GM21786 (cell line): ENCODE measurements at regions not wholly inside any gene's neighbourhood (a gene's known extent, or its start where the extent isn't known, plus 50 kb on each side); places are given as distances from the start of the nearest gene placed in this dataset.
A peak's percentile ranks its signal among the peaks of the same experiment; 100 is the strongest.
"Not testable (repeated sequence)": the region's sequence is repeated elsewhere in the genome, so short reads cannot be mapped to it uniquely, and the experiment has no call there.

Experiments used
- ATAC-seq: cut with Tn5 transposase; IDR thresholded peaks from one replicate; pipeline ENCODE4 v1.9.1; 2021; ENCODE audit not compliant: unreplicated experiment

DNA sequence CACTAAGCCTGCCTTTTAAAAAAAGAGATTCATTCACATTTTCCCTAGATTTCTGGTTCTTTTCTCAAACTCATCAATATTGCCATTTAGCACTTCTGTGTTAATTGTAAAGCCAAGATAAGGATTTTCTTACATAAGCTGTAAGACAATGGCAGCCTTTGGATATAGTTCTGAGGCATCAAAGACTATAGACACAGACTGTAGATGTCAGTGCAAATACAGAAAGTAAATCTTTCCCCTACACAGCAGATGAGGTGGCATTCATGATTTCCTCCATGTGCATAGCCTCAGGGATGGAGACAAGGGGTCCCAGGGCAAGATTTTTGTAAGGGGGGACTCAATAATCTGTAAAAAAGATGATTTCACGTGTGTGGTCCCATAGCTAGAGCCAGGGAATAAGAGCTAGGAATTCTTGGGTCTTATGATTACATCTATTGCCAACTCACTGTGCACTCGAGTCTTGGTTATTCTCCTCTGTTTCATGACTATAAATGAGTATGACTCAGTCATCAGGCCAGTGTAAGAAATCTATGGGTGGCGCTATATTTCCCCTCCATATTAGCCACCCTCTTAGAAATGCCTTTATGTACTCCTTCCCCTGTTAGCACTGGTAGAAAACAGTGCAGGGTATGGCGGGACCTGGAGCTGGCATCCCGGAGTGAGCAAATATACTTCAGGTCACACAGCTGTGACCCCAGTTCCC, 207.5 kb downstream of the EXOC5 start:
- no peak for ATAC-seq

DNA sequence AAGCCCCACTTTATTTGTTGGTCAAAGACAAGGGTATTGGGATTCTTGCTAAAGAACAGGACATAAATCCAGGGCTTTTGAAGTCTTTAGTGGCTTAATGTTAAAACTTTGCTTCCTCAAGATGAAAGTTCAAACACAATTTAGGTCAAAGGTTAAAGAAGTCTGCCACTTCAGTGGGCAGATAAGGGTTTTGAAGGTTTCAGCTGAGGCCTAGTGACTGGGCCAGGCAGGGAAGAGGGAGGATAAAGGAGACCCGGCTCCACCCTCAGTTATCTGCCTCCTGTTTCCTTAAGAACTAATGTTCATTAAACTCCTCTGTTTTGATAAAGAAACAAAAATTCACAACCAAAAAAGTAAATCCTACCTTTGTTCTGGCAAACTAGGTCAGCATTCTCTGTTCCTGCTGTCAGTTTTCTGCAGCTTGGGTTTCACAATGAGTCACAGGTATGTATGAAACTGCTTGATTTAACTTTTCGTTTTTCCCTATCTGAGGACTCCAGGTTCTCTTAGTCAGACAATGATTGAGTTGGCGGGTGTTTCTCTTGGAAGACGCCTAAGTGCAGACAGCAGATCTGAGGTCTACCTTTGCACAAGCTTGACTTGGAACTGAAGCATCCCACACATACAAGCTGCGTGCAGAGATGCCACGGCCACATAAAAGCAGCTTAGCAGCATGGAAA, 208.3 kb downstream of the EXOC5 start:
- peak; percentile 92 for ATAC-seq

GRCh38 chr14:57058319-57058718, 210.4 kb downstream of the EXOC5 start:
- ATAC-seq, result no peak

GRCh38 chr14:57057803-57058202, 210.9 kb downstream of the EXOC5 start:
- ATAC-seq, result no peak

DNA sequence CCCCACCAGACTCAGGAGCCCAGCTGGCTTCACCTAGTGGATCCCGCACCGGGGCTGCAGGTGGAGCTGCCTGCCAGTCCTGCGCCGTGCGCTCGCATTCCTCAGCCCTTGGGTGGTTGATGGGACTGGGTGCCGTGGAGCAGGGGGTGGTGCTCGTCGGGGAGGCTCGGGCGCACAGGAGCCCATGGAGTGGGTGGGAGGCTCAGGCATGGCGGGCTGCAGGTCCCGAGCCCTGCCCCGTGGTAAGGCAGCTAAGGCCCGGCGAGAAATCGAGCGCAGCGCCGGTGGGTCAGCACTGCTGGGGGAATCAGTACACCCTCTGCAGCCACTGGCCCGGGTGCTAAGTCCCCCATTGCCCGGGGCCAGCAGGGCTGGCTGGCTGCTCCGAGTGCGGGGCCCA, 212.2 kb downstream of the EXOC5 start:
- ATAC-seq, result not testable (repeated sequence)

DNA sequence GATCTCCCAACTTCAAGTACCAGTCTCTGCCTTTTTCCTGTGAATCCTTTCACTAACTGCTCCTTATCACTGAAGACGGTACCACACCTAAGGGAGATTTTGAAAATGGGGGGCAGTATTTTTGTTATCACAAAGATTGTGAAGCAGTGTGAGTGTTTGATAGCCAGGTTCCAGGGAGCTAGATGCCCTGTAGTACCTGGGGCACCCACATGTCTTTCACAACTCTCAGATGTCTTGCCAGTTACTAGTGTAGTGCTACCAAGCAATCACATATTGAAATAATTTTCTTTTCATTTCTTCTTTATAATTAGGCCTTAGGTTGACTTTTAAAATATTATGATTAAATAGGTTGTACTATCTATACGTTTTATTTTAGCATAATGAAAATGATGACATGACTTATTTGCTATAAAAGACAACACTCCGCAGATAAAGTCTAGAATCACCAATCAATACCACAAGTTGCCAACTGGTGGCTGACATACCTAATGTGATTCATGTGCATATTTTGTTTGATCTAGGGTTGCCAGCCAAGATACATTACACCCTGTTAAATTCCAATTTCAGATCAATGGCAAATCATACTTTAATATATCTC, 215.9 kb downstream of the EXOC5 start:
- ATAC-seq, result no peak

DNA sequence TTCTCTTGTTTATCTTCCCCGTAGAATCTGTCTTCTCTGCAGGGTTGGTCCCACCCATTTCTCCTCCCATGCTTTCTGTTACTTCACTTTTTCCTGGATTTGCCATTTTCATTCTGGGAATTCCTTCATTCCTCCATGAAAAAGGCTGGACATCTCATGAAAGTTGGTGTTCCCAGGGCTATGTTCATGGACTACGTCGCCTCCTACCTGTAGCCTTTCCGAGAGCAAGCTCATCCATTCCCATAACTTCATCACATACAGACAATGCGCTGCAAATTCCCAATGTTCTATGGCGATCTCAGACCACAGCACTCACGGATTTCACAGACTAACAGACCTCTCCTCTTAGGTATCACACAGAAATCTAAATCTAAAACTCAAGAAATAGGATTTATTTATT, 217.1 kb downstream of the EXOC5 start:
- ATAC-seq, result no peak

- no peak for ATAC-seq
Observed at GRCh38 chr14:57049848-57050247, 218.9 kb downstream of the EXOC5 start.

GRCh38 chr14:57046175-57046574, 222.5 kb downstream of the EXOC5 start:
- no peak for ATAC-seq

DNA sequence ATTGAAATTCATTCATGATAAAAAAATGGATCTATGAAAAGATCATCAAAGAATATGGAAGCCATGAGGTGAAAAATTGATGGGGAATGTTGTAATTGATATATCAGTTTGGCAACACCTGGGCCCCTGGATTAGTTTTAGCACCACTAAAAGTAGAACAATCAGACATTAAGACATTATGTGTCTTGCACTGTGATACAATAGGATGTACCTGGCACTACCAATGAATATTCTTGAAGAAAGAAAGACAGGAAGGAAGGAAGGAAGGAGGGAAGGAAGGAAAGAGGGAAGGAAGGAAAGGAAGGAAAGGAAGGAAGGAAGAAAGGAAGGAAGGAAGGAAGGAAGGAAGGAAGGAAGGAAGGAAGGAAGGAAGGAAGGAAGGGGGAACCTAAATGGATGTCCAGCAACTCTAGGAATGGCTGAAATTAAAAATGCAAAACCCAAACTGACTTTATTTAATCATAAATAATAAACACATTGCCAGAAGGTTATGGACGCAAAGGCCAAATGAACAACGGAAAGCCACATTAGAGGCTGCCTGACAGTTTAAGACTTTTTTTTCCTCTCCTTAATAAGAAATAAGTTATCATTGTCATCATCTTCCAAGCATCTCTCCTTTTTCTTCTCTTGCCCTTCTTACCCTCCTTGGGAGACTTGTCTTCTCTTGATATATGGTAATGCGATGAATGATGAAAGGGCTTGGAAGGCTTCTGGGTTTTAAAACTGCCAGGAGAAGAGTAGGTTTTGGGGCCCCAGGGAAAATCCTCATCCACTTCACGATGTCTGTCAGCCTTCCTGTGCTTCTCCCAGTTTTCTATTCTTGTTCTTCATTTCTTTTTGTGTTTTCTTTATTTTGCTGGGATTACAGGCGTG, 224.4 kb downstream of the EXOC5 start:
- ATAC-seq, result not testable (repeated sequence)

DNA sequence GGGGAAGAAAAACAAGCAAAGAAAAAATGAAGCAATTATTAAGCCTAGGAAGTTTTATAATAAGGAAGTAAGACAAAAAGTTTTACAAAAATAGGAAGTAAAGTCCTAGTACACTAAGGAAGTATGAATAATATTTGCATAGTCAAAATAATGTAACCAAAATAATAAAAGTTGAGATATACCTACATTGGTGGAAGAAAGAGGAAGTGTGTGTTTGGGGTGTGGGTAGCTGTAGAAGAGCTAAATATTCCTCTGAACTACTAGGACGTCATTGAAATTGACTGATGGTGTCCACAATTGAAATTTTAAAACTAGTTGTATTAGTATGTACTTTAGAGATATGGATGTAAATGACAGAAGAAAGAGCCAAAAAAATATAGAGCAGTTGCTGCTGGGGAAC, 228.4 kb upstream of the OTX2 start:
- ATAC-seq, result no peak

DNA sequence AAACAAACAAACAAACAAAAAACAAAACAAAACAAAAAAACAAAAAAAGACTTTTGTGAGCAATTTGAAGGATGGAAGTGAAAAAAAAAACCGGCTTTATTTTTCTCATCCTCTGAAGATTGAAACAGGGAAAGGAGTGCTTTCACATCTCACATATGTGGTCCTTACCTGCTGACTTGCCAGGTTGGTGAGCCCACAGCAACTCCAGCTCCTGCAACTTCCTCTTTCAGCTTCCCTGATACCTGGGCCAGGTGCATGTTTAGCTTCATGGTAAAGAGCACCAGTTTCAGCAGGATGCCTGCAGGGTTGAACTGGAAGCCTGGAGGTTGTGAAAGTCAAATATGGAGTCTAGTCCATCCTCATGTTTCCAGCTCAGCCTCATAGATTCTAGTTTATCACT, 221.2 kb upstream of the OTX2 start:
- ATAC-seq, result no peak

GRCh38 chr14:57029620-57030253, 219.5 kb upstream of the OTX2 start:
- no peak for ATAC-seq

GRCh38 chr14:57025456-57025855, 215.2 kb upstream of the OTX2 start:
- ATAC-seq, result no peak

GRCh38 chr14:57022608-57023007, 212.3 kb upstream of the OTX2 start:
- ATAC-seq, result no peak

- ATAC-seq, result no peak
Observed at GRCh38 chr14:57018065-57018464, 207.8 kb upstream of the OTX2 start.

DNA sequence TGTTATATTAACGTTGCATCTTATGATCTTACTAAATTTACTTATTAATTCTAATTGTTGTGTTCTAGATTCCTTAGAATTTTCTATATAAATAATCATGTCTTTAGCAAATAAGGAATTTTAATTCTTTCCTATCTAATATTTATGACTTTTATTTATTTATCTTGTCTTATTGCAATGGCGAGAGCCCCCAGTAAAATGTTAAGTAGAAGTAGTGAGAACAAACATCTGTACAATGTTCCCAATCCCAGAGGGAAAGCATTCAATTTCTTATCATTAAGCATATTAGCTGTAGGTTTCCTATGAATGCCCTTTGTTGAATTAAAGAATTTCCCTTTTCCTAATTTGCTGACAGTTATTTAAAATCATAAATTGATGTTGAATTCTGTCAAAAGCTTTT, 203.7 kb upstream of the OTX2 start:
- ATAC-seq, result no peak

GRCh38 chr14:57009585-57010515, 199.6 kb upstream of the OTX2 start:
- ATAC-seq, result no peak

GRCh38 chr14:57008534-57008933, 198.3 kb upstream of the OTX2 start:
- ATAC-seq, result no peak

GRCh38 chr14:56998728-56999127, 188.4 kb upstream of the OTX2 start:
- ATAC-seq, result no peak
